ENCODE measurements at regions not wholly inside any gene's neighbourhood (a gene's known extent, or its start where the extent isn't known, plus 50 kb on each side); places are given as distances from the start of the nearest gene placed in this dataset.

GRCh38 chr15:75136118-75136517 lies 65.6 kb upstream of the C15orf39 start:
- no peak for DNase-seq

DNA sequence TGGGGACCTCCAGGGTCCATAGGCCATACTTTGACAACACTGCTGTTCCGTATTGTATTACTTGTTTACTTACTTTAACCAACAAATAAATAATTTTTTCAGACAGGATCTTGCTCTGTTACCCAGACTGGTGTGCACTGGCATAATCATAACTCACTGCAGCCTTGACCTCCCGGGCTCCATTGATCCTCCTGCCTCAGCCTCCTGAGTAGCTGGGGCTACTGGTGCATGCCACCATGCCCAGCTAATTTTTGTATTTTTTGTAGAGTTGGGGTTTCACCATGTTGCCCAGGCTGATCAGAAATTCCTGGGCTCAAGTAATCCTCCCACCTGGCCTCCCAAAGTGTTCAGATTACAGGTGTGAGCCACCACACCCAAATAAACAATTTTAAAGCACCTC lies 64.9 kb upstream of the C15orf39 start:
- no peak for DNase-seq

GRCh38 chr15:75138016-75138999 lies 63.4 kb upstream of the C15orf39 start:
- DNase-seq, result no peak

DNA sequence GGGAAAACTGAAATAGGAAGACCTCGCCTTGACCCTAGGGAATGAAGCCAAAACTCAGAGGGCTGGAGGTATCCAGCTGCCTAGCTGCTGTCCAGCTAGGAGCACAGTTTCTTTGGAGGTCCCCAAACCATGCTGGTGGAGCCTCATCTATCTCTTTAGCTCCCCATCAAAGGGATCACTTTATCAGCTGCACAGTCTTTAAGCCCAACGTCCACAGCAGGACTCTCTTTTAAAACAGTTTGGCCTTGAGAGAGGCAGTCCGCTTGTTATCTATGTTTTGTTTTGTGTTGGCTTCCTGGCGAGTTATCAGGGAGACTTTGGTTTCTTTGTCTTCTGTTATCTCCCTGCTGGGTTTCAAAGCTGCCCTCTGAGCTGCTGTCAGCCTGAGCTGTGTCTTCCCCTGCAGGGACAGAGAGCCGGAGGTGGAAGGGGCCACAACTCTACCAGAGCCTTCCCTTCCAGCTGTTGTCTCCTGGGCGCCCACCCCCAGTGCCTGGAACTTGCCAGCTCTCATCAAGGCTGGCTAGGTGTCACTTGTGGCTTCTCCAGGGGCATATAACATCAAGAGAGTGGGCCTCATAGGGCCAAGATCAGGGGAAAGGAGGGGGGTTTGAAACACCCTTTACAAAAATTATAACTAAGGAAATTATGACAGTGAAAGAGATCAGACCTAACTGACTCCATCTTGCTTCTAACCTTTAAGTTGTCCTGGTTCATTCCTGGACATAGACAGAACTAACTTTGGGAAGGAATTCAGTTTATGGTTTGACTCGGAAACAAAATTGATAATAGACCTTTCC lies 61.4 kb upstream of the C15orf39 start:
- DNase-seq, result no peak

GRCh38 chr15:75142499-75142898 lies 59.2 kb upstream of the C15orf39 start:
- no peak for DNase-seq

DNA sequence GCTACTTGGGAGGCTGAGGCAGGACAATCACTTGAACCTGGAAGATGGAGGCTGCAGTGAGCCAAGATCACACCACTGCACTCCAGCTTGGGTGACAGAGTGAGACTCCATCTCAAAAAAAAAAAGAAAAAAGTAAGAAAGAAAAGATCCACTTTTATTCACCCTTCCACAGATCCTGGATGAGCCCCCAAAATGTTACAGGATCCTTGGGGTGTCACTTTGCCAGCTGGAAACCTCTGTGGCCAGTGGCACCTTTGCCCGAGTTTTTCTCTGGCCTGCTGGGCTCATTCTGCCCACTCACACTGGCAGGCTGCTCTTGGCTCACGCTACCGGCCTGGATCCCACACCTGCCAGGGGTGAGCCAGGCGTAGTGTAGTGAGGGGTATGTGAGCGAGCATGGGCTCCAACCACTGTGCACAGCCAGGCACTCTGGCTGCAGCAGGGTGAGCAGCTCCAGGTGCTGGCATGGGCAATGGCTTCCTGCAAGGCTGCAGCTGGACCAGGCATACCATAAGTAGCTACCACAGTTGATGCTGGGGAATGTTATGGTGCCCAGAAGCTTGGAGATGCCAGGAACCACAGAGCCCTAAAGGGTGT lies 57.8 kb upstream of the C15orf39 start:
- no peak for DNase-seq

DNA sequence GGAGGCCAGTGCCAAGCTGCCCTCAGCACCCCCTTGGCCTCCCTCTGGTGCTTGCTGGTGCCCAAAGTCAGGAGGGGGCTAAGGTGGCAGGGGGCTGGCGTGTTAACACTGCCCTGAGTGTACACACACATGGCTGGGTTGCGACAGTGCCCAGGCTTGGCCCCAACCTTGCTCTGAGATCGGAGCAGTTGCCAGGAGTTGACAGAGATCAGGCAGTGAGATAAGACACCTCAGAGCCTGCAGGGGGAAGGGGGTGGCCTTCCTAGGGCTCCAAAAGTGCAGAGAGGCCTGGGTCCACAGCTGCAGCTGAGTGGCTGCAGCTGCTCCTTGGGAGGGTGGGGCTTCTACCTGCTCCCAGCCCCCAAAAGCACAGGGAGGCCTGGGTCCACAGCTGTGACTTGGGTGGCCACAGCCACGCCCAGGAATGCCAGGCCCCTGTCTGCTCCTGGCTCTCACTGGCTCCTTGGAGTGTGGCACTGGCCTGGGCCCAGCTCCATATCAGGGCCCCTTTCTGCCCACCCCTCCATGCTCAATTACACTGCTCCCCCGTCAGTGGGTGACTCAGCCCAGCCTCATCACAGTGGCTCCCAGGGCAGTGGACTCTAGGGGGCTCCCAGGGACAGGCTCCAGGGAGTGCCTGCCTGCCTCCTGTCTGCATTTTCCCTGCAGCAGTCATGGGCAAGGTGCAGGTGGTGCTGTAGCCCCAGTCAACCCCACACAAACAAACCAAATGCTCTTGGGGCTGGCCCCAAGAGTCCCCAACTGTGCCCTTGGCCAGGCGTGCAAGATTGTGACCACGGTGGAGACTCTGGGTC lies 56.4 kb upstream of the C15orf39 start:
- DNase-seq, result no peak

DNA sequence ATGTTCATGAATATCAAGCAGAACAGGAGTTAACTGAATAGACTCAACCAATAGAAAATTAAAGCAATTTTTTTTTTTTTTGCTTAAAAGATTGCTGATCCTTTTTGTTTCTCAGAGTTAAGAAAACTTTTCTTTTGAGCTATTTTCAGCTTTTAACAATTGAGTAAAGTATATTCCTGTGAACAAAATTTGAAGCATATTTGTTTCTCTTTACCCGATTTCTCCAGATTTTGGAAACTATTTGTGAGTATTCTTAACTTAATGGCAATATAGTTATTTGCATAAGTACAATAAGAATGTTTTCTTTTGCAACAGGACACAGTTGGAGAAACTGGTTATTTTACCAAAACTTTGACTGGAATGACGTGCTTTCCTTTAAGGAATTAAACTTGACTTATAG lies 53.4 kb upstream of the C15orf39 start:
- no peak for DNase-seq

- DNase-seq, result no peak
These were observed 51.6 kb upstream of the C15orf39 start for GRCh38 chr15:75149867-75150709.

DNA sequence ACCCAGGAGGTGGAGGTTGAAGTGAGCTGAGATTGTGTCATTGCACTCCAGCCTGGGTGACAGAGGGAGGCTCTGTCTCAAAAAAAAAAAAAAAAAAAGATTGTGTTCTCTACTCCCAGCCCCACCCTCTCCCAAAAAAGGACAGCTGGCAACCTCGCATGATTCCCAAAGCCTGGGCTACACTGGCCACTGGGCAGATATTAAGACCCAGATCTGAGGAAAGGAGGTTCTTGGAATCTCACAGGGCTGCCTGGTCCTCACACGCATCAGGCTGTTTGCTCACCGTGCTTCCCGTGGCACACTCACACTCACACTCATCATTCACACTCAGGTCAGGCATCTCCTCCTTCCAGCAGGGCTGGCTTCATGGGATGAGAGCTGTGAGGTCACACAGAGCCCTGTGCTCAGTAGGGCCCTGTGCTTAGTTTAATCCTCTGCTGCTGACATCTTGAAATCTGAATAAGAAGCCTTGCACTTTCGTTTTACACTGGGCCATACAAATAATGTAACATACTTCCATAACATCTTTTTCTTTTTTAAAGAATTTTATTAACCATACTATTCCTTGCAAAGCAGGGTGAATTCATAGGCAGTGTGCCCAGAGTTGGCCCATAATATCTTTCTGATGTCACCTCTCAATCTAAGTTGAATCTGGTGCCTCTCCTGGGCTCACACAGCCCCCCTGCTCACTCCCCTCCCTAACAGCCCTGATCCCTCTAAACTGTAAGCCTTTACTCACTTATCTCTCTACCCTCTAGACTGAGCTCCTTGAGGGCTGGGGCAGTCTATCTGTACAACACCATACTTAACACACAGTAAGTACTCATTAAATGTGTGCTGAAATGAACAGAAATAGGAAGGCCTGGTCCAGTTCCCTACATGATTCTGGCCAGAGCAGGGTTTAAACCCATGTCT lies 50.2 kb upstream of the C15orf39 start:
- no peak for DNase-seq
